Osteoblast (primary cell): ENCODE measurements at regions not wholly inside any gene's neighbourhood (a gene's known extent, or its start where the extent isn't known, plus 50 kb on each side); places are given as distances from the start of the nearest gene placed in this dataset.
"Not testable (repeated sequence)": the region's sequence is repeated elsewhere in the genome, so short reads cannot be mapped to it uniquely, and the experiment has no call there.

Experiments
- DNase-seq: peaks from one replicate; pipeline ENCODE4 v3.0.0; 2011; ENCODE audit warnings: low spot score, mixed read lengths; ENCODE audit not compliant: insufficient read length; ENCODE audit errors: missing footprints
- H2AFZ ChIP-seq: 2 replicates; pipeline ENCODE4 v1.6.0; 2011; ENCODE audit warnings: mild to moderate bottlenecking, low read length
- H3K27ac ChIP-seq: 2 replicates; pipeline ENCODE4 v1.5.1; 2011; ENCODE audit warnings: mild to moderate bottlenecking, low read depth, low read length, moderate library complexity
- H3K27me3 ChIP-seq: 2 replicates; pipeline ENCODE4 v1.6.0; 2012; ENCODE audit warnings: mild to moderate bottlenecking, control low read depth, inconsistent platforms, low read length, moderate library complexity; ENCODE audit not compliant: insufficient read depth
- H3K36me3 ChIP-seq: 2 replicates; pipeline ENCODE4 v1.5.1; 2011; ENCODE audit warnings: mild to moderate bottlenecking, low read length, control low read depth, moderate library complexity; ENCODE audit not compliant: insufficient read depth
- H3K4me1 ChIP-seq: 2 replicates; pipeline ENCODE4 v1.5.1; 2011; ENCODE audit warnings: mild to moderate bottlenecking, low read length, control low read depth, moderate library complexity; ENCODE audit not compliant: insufficient read depth
- H3K4me2 ChIP-seq: 2 replicates; pipeline ENCODE4 v1.6.0; 2011; ENCODE audit warnings: mild to moderate bottlenecking, low read length; ENCODE audit not compliant: insufficient read depth
- H3K4me3 ChIP-seq: fragments of 200-600 bp; sonication (generic); 3 replicates; pipeline ENCODE4 v1.5.1; 2012; ENCODE audit warnings: mild to moderate bottlenecking, low read length, inconsistent platforms; ENCODE audit not compliant: insufficient read depth
- H3K79me2 ChIP-seq: 2 replicates; pipeline ENCODE4 v1.6.0; 2012; ENCODE audit warnings: mild to moderate bottlenecking, low read length, control low read depth, inconsistent platforms; ENCODE audit not compliant: insufficient read depth
- H3K9me3 ChIP-seq: 2 replicates; pipeline ENCODE4 v1.5.1; 2011; ENCODE audit warnings: low read depth, low read length, control low read depth
- H4K20me1 ChIP-seq: 2 replicates; pipeline ENCODE4 v1.6.0; 2012; ENCODE audit warnings: mild to moderate bottlenecking, low read length, control low read depth; ENCODE audit not compliant: insufficient read depth
- CTCF ChIP-seq: IDR thresholded peaks from 2 replicates; pipeline ENCODE4 v1.5.1; 2011; ENCODE audit warnings: mild to moderate bottlenecking, low read depth, low read length, moderate library complexity; ENCODE audit errors: extremely low read depth

- no peak overlapping the region for H3K27ac ChIP-seq
- DNase-seq, result no peak
- H3K4me2 ChIP-seq, result no peak overlapping the region
- H3K79me2 ChIP-seq, result no peaks in the 10 kb centered on the region
- no peaks in the 10 kb centered on the region for H3K36me3 ChIP-seq
- no peaks in the 10 kb centered on the region for H3K9me3 ChIP-seq
- no peak overlapping the region for H2AFZ ChIP-seq
- H3K4me1 ChIP-seq, result no peaks in the 10 kb centered on the region
- H4K20me1 ChIP-seq, result no peaks in the 10 kb centered on the region
- no peak for TF ChIP-seq CTCF
- H3K4me3 ChIP-seq, result no peak overlapping the region
- H3K27me3 ChIP-seq, result no peaks in the 10 kb centered on the region
Measured at GRCh38 chr6:164947164-164947563, 362.2 kb downstream of the C6orf118 start.

GRCh38 chr6:164942271-164942670 is 367.1 kb downstream of the C6orf118 start:
- no peak for TF ChIP-seq CTCF
- H3K27ac ChIP-seq, result no peak overlapping the region

GRCh38 chr6:164933238-164933794 is 376.1 kb downstream of the C6orf118 start:
- not testable (repeated sequence) for H3K27ac ChIP-seq, DNase-seq, H3K9me3 ChIP-seq, H3K79me2 ChIP-seq, H3K27me3 ChIP-seq, H3K4me1 ChIP-seq, H3K4me2 ChIP-seq, H4K20me1 ChIP-seq, H3K36me3 ChIP-seq, H2AFZ ChIP-seq, H3K4me3 ChIP-seq

More at GRCh38 chr6:164942271-164942670, 367.1 kb downstream of the C6orf118 start:
- H3K36me3 ChIP-seq, result no peaks in the 10 kb centered on the region
- H2AFZ ChIP-seq, result no peak overlapping the region
- DNase-seq, result no peak
- no peaks in the 10 kb centered on the region for H4K20me1 ChIP-seq
- no peaks in the 10 kb centered on the region for H3K27me3 ChIP-seq
- H3K4me2 ChIP-seq, result no peak overlapping the region
- no peaks in the 10 kb centered on the region for H3K9me3 ChIP-seq
- no peaks in the 10 kb centered on the region for H3K4me1 ChIP-seq
- H3K79me2 ChIP-seq, result no peaks in the 10 kb centered on the region
- no peak overlapping the region for H3K4me3 ChIP-seq

- no peaks in the 10 kb centered on the region for H3K36me3 ChIP-seq
- H2AFZ ChIP-seq, result no peak overlapping the region
- no peak for DNase-seq
- no peak overlapping the region for H3K4me3 ChIP-seq
- no peak overlapping the region for H3K4me2 ChIP-seq
- no peak overlapping the region for H3K27ac ChIP-seq
- TF ChIP-seq CTCF, result no peak
- H3K4me1 ChIP-seq, result peaks cover 2% of the 10 kb centered on the region
- no peaks in the 10 kb centered on the region for H4K20me1 ChIP-seq
- no peaks in the 10 kb centered on the region for H3K9me3 ChIP-seq
- H3K27me3 ChIP-seq, result no peaks in the 10 kb centered on the region
- no peaks in the 10 kb centered on the region for H3K79me2 ChIP-seq
Measured at GRCh38 chr6:164929408-164929977, 379.9 kb downstream of the C6orf118 start.
